ENCODE measurements at regions not wholly inside any gene's neighbourhood (a gene's known extent, or its start where the extent isn't known, plus 50 kb on each side); places are given as distances from the start of the nearest gene placed in this dataset.
"Not testable (repeated sequence)": the region's sequence is repeated elsewhere in the genome, so short reads cannot be mapped to it uniquely, and the experiment has no call there.

DNA sequence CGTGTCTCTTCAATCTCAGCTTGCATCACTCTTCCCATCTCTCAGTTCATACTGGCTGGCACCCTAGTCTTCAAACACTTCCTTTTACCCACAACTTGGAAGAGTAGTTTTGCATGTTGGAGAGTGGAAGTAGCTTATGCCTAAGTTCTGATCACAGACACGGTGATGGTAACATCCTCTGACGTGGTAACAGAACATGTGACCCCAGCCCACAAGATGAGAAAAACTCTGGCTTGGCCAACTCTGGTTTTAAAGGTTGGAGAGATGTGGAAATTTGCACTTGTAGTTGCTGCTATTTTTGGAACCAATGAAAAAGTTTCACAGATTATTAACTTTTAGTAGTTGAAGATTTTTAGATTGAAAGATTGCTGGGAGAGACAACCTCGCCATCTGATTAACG lies 155.4 kb upstream of the SLC35G4 start:
- no peaks in the 10 kb centered on the region for H3K9me3 Mint-ChIP-seq (ENCODE audit: unreplicated experiment)
- no peak overlapping the region for H3K4me3 Mint-ChIP-seq (ENCODE audit: unreplicated experiment)
- CTCF ChIA-PET, result interaction anchor here (0.5 to 1.4 kb wide), 5 partner anchors 10 to 615 kb away, joined by 3 to 6 read pairs (median 5); no protein-coding TSS in a partner anchor
- peaks cover 30% of the 10 kb centered on the region for H3K27me3 Mint-ChIP-seq (ENCODE audit: insufficient read depth, unreplicated experiment)
- H3K27ac Mint-ChIP-seq (ENCODE audit: low read depth, unreplicated experiment), result no peak overlapping the region
- H3K4me1 Mint-ChIP-seq (ENCODE audit: insufficient read depth, unreplicated experiment), result peaks cover 6% of the 10 kb centered on the region
- BruUV-seq (replicated peaks), result no TSS peak
- POLR2A ChIA-PET, result no interaction called here
- intact Hi-C loops (cut with micrococcal nuclease), result no loop called here
- H3K36me3 Mint-ChIP-seq (ENCODE audit: insufficient read depth, unreplicated experiment), result no peaks in the 10 kb centered on the region
- no peak for DNase-seq (ENCODE audit: unreplicated experiment)
- TF ChIP-seq, protein P1, sequence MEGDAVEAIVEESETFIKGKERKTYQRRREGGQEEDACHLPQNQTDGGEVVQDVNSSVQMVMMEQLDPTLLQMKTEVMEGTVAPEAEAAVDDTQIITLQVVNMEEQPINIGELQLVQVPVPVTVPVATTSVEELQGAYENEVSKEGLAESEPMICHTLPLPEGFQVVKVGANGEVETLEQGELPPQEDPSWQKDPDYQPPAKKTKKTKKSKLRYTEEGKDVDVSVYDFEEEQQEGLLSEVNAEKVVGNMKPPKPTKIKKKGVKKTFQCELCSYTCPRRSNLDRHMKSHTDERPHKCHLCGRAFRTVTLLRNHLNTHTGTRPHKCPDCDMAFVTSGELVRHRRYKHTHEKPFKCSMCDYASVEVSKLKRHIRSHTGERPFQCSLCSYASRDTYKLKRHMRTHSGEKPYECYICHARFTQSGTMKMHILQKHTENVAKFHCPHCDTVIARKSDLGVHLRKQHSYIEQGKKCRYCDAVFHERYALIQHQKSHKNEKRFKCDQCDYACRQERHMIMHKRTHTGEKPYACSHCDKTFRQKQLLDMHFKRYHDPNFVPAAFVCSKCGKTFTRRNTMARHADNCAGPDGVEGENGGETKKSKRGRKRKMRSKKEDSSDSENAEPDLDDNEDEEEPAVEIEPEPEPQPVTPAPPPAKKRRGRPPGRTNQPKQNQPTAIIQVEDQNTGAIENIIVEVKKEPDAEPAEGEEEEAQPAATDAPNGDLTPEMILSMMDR (IDR thresholded peaks at IDR 0.05; ENCODE audit: unreplicated experiment), result no peak

DNA sequence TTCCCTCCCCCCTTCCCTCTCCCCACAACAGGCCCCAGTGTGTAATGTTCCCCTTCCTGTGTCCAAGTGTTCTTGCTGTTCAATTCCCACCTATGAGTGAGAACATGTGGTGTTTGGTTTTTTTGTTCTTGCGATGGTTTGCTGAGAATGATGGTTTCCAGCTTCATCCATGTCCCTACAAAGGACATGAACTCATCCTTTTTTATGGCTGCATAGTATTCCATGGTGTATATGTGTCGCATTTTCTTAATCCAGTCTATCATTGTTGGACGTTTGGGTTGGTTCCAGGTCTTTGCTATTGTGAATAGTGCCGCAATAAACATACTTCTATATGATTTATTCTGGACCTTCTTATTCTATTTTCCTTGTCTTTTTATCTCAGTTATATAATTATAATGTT lies 165.2 kb upstream of the SLC35G4 start:
- H3K4me3 Mint-ChIP-seq (ENCODE audit: unreplicated experiment); DNase-seq (ENCODE audit: unreplicated experiment); H3K4me1 Mint-ChIP-seq (ENCODE audit: insufficient read depth, unreplicated experiment); H3K36me3 Mint-ChIP-seq (ENCODE audit: insufficient read depth, unreplicated experiment); CTCF ChIA-PET; POLR2A ChIA-PET; H3K9me3 Mint-ChIP-seq (ENCODE audit: unreplicated experiment); H3K27ac Mint-ChIP-seq (ENCODE audit: low read depth, unreplicated experiment); BruUV-seq (replicated peaks); intact Hi-C loops (cut with micrococcal nuclease): not testable (repeated sequence)
- H3K27me3 Mint-ChIP-seq (ENCODE audit: insufficient read depth, unreplicated experiment), result peaks cover 27% of the 10 kb centered on the region

DNA sequence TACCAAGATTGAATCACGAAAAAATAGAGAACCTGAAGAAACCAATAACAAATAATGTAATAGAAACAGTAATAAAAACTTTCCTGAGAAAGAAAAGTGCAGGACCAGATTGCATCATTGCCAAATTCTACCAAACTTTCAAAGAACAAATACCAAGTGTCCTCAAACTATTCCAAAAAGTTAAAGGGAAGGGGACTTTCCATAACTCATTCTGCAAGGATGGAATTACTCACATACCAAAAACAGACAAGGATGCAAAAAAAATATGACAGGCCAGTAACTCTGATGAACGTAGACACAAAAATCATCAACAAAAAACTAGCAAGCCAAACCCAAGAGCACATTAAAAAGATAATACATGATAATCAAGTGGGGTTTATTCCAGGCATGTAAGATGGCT lies 172.3 kb upstream of the SLC35G4 start:
- BruUV-seq (replicated peaks), result no TSS peak
- POLR2A ChIA-PET, result no interaction called here
- Mint-ChIP-seq H3K4me3 (ENCODE audit: unreplicated experiment) (no peak overlapping the region), H3K36me3 (ENCODE audit: insufficient read depth, unreplicated experiment) (peaks cover 6% of the 10 kb centered on the region), H3K27ac (ENCODE audit: low read depth, unreplicated experiment) (no peak overlapping the region), H3K27me3 (ENCODE audit: insufficient read depth, unreplicated experiment) (peaks cover 66% of the 10 kb centered on the region), H3K4me1 (ENCODE audit: insufficient read depth, unreplicated experiment) (no peaks in the 10 kb centered on the region), H3K9me3 (ENCODE audit: unreplicated experiment) (peaks cover 9% of the 10 kb centered on the region)
- no peak for DNase-seq (ENCODE audit: unreplicated experiment)
- intact Hi-C loops (cut with micrococcal nuclease), result no loop called here
- CTCF ChIA-PET, result no interaction called here
- TF ChIP-seq, protein P1 (IDR thresholded peaks at IDR 0.05; ENCODE audit: unreplicated experiment), result no peak

DNA sequence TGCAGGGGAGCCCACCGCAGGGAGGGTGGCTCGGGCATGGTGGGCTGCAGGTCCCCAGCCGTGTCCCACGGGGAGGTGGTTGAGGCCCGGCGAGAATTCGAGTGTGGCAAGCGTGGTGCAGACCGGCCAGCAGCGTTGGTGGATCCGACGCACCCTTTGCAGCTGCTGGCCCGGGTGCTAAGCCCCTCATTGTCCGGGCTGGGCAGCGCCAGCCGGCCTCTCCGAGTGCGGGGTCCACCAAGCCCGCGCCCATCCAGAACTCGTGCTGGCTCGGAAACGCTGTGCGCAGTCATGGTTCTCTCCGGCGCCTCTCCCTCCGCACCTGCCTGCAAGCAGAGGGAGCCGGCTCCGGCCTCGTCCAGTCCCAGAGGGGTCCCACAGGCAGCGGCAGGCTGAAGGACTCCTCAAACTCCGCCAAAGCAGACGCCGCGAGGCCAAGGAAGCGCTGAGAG lies 177.0 kb upstream of the SLC35G4 start:
- no peak for DNase-seq (ENCODE audit: unreplicated experiment)
- CTCF ChIA-PET, result interaction anchor here (0.7 to 0.8 kb wide), 2 partner anchors 10 to 14 kb away, joined by 3 to 5 read pairs; no protein-coding TSS in a partner anchor
- TF ChIP-seq, protein P1 (IDR thresholded peaks at IDR 0.05; ENCODE audit: unreplicated experiment), result no peak
- no peaks in the 10 kb centered on the region for H3K36me3 Mint-ChIP-seq (ENCODE audit: insufficient read depth, unreplicated experiment)
- no peak overlapping the region for H3K4me3 Mint-ChIP-seq (ENCODE audit: unreplicated experiment)
- no peak overlapping the region for H3K27ac Mint-ChIP-seq (ENCODE audit: low read depth, unreplicated experiment)
- H3K27me3 Mint-ChIP-seq (ENCODE audit: insufficient read depth, unreplicated experiment), result peaks cover 42% of the 10 kb centered on the region
- POLR2A ChIA-PET, result no interaction called here
- no peaks in the 10 kb centered on the region for H3K4me1 Mint-ChIP-seq (ENCODE audit: insufficient read depth, unreplicated experiment)
- no TSS peak for BruUV-seq (replicated peaks)
- peaks cover 9% of the 10 kb centered on the region for H3K9me3 Mint-ChIP-seq (ENCODE audit: unreplicated experiment)
- intact Hi-C loops (cut with micrococcal nuclease), result no loop called here

DNA sequence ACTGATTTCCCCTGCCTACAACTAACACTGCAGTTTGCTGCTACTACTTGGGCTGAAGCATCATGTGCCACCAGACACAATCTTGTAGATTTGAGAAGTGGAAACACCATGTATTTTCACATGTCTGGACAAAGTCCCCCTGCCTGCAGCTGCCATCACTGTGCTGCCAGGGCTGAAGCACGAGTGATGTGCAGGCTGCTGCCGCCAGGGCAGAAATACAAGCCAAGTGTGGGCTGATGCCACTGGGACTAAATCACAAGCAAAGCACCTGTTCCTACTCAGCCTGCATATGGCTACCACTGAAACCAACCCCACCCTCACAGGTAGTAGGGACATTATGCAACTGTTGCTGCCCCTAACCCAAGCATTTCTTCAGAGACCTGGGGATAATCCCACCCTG lies 179.5 kb upstream of the SLC35G4 start:
- Mint-ChIP-seq H3K4me1 (ENCODE audit: insufficient read depth, unreplicated experiment) (no peaks in the 10 kb centered on the region), H3K36me3 (ENCODE audit: insufficient read depth, unreplicated experiment) (no peaks in the 10 kb centered on the region), H3K27me3 (ENCODE audit: insufficient read depth, unreplicated experiment) (peaks cover 17% of the 10 kb centered on the region), H3K9me3 (ENCODE audit: unreplicated experiment) (no peaks in the 10 kb centered on the region), H3K27ac (ENCODE audit: low read depth, unreplicated experiment) (no peak overlapping the region), H3K4me3 (ENCODE audit: unreplicated experiment) (no peak overlapping the region)
- POLR2A ChIA-PET, result no interaction called here
- no peak for DNase-seq (ENCODE audit: unreplicated experiment)
- CTCF ChIA-PET, result no interaction called here
- TF ChIP-seq, protein P1 (IDR thresholded peaks at IDR 0.05; ENCODE audit: unreplicated experiment), result no peak
- BruUV-seq (replicated peaks), result no TSS peak
- intact Hi-C loops (cut with micrococcal nuclease), result no loop called here

All from MCF 10A (cell line).